IMR-90 (cell line): ENCODE measurements at regions not wholly inside any gene's neighbourhood (a gene's known extent, or its start where the extent isn't known, plus 50 kb on each side); places are given as distances from the start of the nearest gene placed in this dataset.

Experiments
- ATAC-seq: fragments of 200-7000 bp; cut with Tn5 transposase; 2 replicates; pipeline ENCODE4 v1.9.1; 2020; ENCODE audit warnings: low read depth, mild to moderate bottlenecking, moderate library complexity
- BruUV-seq: library from RNA; stranded (reverse); fragments of 400-500 nt; replicated peaks from 2 replicates; lab custom pipeline; 2021; lab: Mats Ljungman, UMichigan
- CTCF ChIA-PET: fragments of 300-600 bp; formaldehyde crosslinking; extraction: SDS; loops from one replicate; lab custom pipeline; 2021; ENCODE audit warnings: antibody characterized with exemption; lab: Yijun Ruan, JAX
- POLR2A ChIA-PET: fragments of 300-600 bp; sonication (Branson Sonifier 250); formaldehyde crosslinking; loops from one replicate; lab custom pipeline; 2022; ENCODE audit warnings: antibody characterized with exemption; ENCODE audit not compliant: unreplicated experiment; lab: Charles Lee
- DNase-seq: peaks from one replicate; pipeline ENCODE4 v3.0.0; 2013
- H2AFZ ChIP-seq: replicated peaks from 2 replicates; pipeline ENCODE3; 2013; ENCODE audit warnings: low read length, mild to moderate bottlenecking; ENCODE audit not compliant: poor library complexity
- H2AK5ac ChIP-seq: 2 replicates; pipeline ENCODE4 v1.6.1; 2013; ENCODE audit warnings: low read depth, low read length, inconsistent platforms
- H2AK9ac ChIP-seq: replicated peaks from 2 replicates; pipeline ENCODE3; 2013; ENCODE audit warnings: mild to moderate bottlenecking, low read depth, low read length, moderate library complexity; ENCODE audit not compliant: poor library complexity
- H2BK120ac ChIP-seq: 2 replicates; pipeline ENCODE4 v1.6.1; 2013; ENCODE audit warnings: low read depth, low read length, inconsistent platforms
- H2BK15ac ChIP-seq: 3 replicates; pipeline ENCODE4 v1.6.1; 2013; ENCODE audit warnings: low read depth, low read length, inconsistent platforms
- H2BK20ac ChIP-seq: 2 replicates; pipeline ENCODE4 v1.6.1; 2013; ENCODE audit warnings: low read depth, mild to moderate bottlenecking, inconsistent platforms, low read length, moderate library complexity
- H2BK5ac ChIP-seq: 2 replicates; pipeline ENCODE4 v1.6.1; 2013; ENCODE audit warnings: mild to moderate bottlenecking, low read depth, low read length, inconsistent platforms; ENCODE audit not compliant: poor library complexity, severe bottlenecking
- H3K14ac ChIP-seq: replicated peaks from 2 replicates; pipeline ENCODE4 v1.6.1; 2013; ENCODE audit warnings: low read depth, low read length, inconsistent platforms
- H3K18ac ChIP-seq: 2 replicates; pipeline ENCODE4 v1.6.1; 2013; ENCODE audit warnings: low read depth, low read length, control low read depth
- H3K23ac ChIP-seq: 2 replicates; pipeline ENCODE4 v1.6.1; 2013; ENCODE audit warnings: low read depth, low read length, inconsistent platforms
- H3K27ac ChIP-seq: 2 replicates; pipeline ENCODE4 v1.5.1; 2013; ENCODE audit warnings: mild to moderate bottlenecking, control low read depth, low read length; ENCODE audit not compliant: insufficient read depth
- H3K27me3 ChIP-seq: 2 replicates; pipeline ENCODE4 v1.6.1; 2013; ENCODE audit warnings: low read length; ENCODE audit not compliant: control insufficient read depth, insufficient read depth
- H3K36me3 ChIP-seq: 2 replicates; pipeline ENCODE4 v1.6.1; 2013; ENCODE audit warnings: low read length, mixed read lengths; ENCODE audit not compliant: control insufficient read depth, insufficient read depth
- H3K4ac ChIP-seq: 2 replicates; pipeline ENCODE4 v1.6.1; 2013; ENCODE audit warnings: low read depth, low read length, inconsistent platforms
- H3K4me1 ChIP-seq: 2 replicates; pipeline ENCODE4 v1.6.1; 2013; ENCODE audit warnings: low read length, mixed read lengths; ENCODE audit not compliant: control insufficient read depth, insufficient read depth
- H3K4me2 ChIP-seq: 2 replicates; pipeline ENCODE4 v1.6.1; 2013; ENCODE audit warnings: low read depth, mild to moderate bottlenecking, control low read depth, low read length, moderate library complexity
- H3K4me3 ChIP-seq: 2 replicates; pipeline ENCODE4 v1.5.1; 2013; ENCODE audit warnings: low read depth, mild to moderate bottlenecking, control low read depth, low read length, moderate library complexity; ENCODE audit not compliant: insufficient read depth
- H3K56ac ChIP-seq: 2 replicates; pipeline ENCODE4 v1.6.1; 2013; ENCODE audit warnings: low read length, inconsistent platforms; ENCODE audit not compliant: insufficient read depth; ENCODE audit errors: extremely low read depth
- H3K79me1 ChIP-seq, 2 experiments: 2 replicates each; pipeline ENCODE4 v1.6.1; 2013; ENCODE audit warnings: low read length in 2 of 2, inconsistent platforms in 1 of 2, low read depth in 1 of 2
- H3K9ac ChIP-seq: 2 replicates; pipeline ENCODE4 v1.6.1; 2013; ENCODE audit warnings: low read depth, low read length, control low read depth
- H3K9me1 ChIP-seq: 2 replicates; pipeline ENCODE4 v1.6.1; 2013; ENCODE audit warnings: low read length, inconsistent platforms; ENCODE audit not compliant: insufficient read depth
- H3K9me3 ChIP-seq: 2 replicates; pipeline ENCODE4 v1.6.1; 2013; ENCODE audit warnings: low read length; ENCODE audit not compliant: control insufficient read depth, insufficient read depth
- H4K20me1 ChIP-seq: 2 replicates; pipeline ENCODE4 v1.6.1; 2013; ENCODE audit warnings: low read length, inconsistent platforms; ENCODE audit not compliant: insufficient read depth
- H4K5ac ChIP-seq: 2 replicates; pipeline ENCODE4 v1.6.1; 2013; ENCODE audit warnings: mild to moderate bottlenecking, low read depth, low read length, control low read depth
- H4K8ac ChIP-seq, 2 experiments: 2 replicates each; pipeline ENCODE4 v1.6.1; 2013; ENCODE audit warnings: low read depth in 2 of 2, low read length in 2 of 2, control low read depth in 1 of 2, inconsistent platforms in 1 of 2
- H4K91ac ChIP-seq: 2 replicates; pipeline ENCODE4 v1.6.1; 2013; ENCODE audit warnings: low read depth, low read length, inconsistent platforms; ENCODE audit not compliant: insufficient read depth
- BHLHE40 ChIP-seq: fragments of 150-350 bp; IDR thresholded peaks from 2 replicates; pipeline ENCODE4 v1.6.1; 2016; ENCODE audit warnings: mild to moderate bottlenecking, low read depth, low read length
- CEBPB ChIP-seq: IDR thresholded peaks from 2 replicates; pipeline ENCODE4 v1.6.1; 2012; ENCODE audit warnings: low read depth, low read length, improper control_type of control experiment
- CHD1 ChIP-seq: IDR thresholded peaks from 2 replicates; pipeline ENCODE4 v1.6.1; 2012; ENCODE audit warnings: low read depth, low read length, improper control_type of control experiment
- ELK1 ChIP-seq: fragments of 150-350 bp; IDR thresholded peaks from 2 replicates; pipeline ENCODE4 v1.6.1; 2016; ENCODE audit warnings: low read depth, mild to moderate bottlenecking, low read length, moderate library complexity, borderline replicate concordance
- FOS ChIP-seq: fragments of 150-350 bp; IDR thresholded peaks from 2 replicates; pipeline ENCODE4 v1.6.1; 2016; ENCODE audit warnings: low read depth, low read length
- MAFK ChIP-seq: IDR thresholded peaks from 2 replicates; pipeline ENCODE4 v1.6.1; 2012; ENCODE audit warnings: low read depth, low read length, improper control_type of control experiment
- MAZ ChIP-seq: IDR thresholded peaks from 2 replicates; pipeline ENCODE4 v1.6.1; 2012; ENCODE audit warnings: low read depth, mild to moderate bottlenecking, low read length, improper control_type of control experiment, moderate library complexity, borderline replicate concordance
- MXI1 ChIP-seq: IDR thresholded peaks from 2 replicates; pipeline ENCODE4 v1.6.1; 2012; ENCODE audit warnings: low read depth, mild to moderate bottlenecking, low read length, moderate library complexity, borderline replicate concordance
- NFE2L2 ChIP-seq: fragments of 150-350 bp; IDR thresholded peaks from 2 replicates; pipeline ENCODE4 v1.6.1; 2016; ENCODE audit warnings: low read depth, mild to moderate bottlenecking, low read length
- POLR2A ChIP-seq: IDR thresholded peaks from 2 replicates; pipeline ENCODE4 v1.6.1; 2012; ENCODE audit warnings: mild to moderate bottlenecking, low read depth, low read length
- RAD21 ChIP-seq: IDR thresholded peaks from 2 replicates; pipeline ENCODE4 v1.6.1; 2012; ENCODE audit warnings: low read length, improper control_type of control experiment
- RCOR1 ChIP-seq: IDR thresholded peaks from 2 replicates; pipeline ENCODE4 v1.6.1; 2012; ENCODE audit warnings: mild to moderate bottlenecking, low read length, improper control_type of control experiment; ENCODE audit not compliant: insufficient replicate concordance
- SMC3 ChIP-seq: fragments of 150-350 bp; IDR thresholded peaks from 2 replicates; pipeline ENCODE4 v1.6.1; 2016; ENCODE audit warnings: low read depth, mild to moderate bottlenecking, antibody characterized with exemption, low read length, moderate library complexity
- USF2 ChIP-seq: fragments of 150-350 bp; IDR thresholded peaks from 2 replicates; pipeline ENCODE4 v1.6.1; 2017; ENCODE audit warnings: mild to moderate bottlenecking, antibody characterized with exemption, low read length, low read depth
- WGBS, 2 experiments: methylation state at CpG; one replicate each; pipeline versions ENCODE4 v1.1.5 to v1.1.7; 2013; ENCODE audit warnings: missing lambda C conversion rate in 2 of 2; ENCODE audit not compliant: insufficient read length in 1 of 2; ENCODE audit errors: extremely low coverage in 2 of 2; 5-methylcytosine and 5-hydroxymethylcytosine counted together
- dilution Hi-C: fragments of 300-500 bp; cut with HindIII; formaldehyde crosslinking; loops from one replicate; pipeline ENCODE4 v1.14.3; 2018; ENCODE audit warnings: low sequenced_read_pairs; ENCODE audit not compliant: unreplicated experiment
- in situ Hi-C: fragments of 300-500 bp; cut with MboI; formaldehyde crosslinking; loops from 3 replicates; pipeline ENCODE4 v1.14.3; 2019; ENCODE audit warnings: low sequenced_read_pairs, inconsistent platforms, mixed read lengths
- intact Hi-C: fragments of 100-400 bp; cut with micrococcal nuclease; formaldehyde crosslinking; loops from 2 replicates; pipeline ENCODE4 v1.10.0; 2022
- TF ChIP-seq, protein P1 (sequence below): conservative IDR thresholded peaks from 2 replicates; pipeline ENCODE4 v1.5.1; 2012; ENCODE audit warnings: mild to moderate bottlenecking, low read depth, low read length, improper control_type of control experiment

DNA sequence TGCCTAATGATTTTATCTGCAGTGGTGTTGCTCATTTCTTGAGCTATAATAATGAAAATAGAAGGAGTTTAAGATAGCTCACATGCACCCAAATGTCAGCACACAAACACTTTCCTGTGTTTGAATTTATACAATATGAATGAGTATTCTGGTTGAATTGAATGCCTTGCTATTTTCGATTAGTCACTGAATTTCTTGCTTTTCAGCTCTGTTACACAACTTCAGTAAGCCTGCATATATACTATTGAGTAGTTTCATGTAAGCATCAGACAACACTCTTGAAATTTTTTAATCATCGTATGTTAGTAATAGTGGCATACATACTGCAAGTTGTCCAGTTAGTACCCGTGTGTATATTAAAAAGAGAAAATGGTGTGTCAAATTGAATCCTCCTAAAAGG is 281.5 kb upstream of the GRIA1 start:
- no CpG with 5 or more reads among the region's 3 CpGs for WGBS, 2 experiments
- no TSS peak for BruUV-seq
- H2BK15ac ChIP-seq = no peak overlapping the region
- H3K27ac ChIP-seq = no peak overlapping the region
- intact Hi-C loops = no loop called here
- in situ Hi-C loops = no loop called here
- H2AK5ac ChIP-seq = no peak overlapping the region
- H2AFZ ChIP-seq = no peak overlapping the region
- H3K4me2 ChIP-seq = no peak overlapping the region
- H3K23ac ChIP-seq = no peak overlapping the region
- H4K5ac ChIP-seq = no peak overlapping the region
- no peaks in the 10 kb centered on the region for H4K20me1 ChIP-seq
- no peaks in the 10 kb centered on the region for H3K9me1 ChIP-seq
- no peak overlapping the region for H2BK120ac ChIP-seq
- no peak overlapping the region for H2BK20ac ChIP-seq
- H3K36me3 ChIP-seq = no peaks in the 10 kb centered on the region
- H3K56ac ChIP-seq = no peak overlapping the region
- DNase-seq = no peak
- no peak overlapping the region for H3K4ac ChIP-seq
- H2BK5ac ChIP-seq = no peak overlapping the region
- H4K91ac ChIP-seq = no peak overlapping the region
- ChIA-PET POLR2A (no interaction called here), CTCF (interaction anchor here (0.7 kb wide), 1 partner anchor 9 kb away, joined by 5 read pairs; no protein-coding TSS in a partner anchor)
- no peak overlapping the region for H3K14ac ChIP-seq
- H3K4me1 ChIP-seq = no peaks in the 10 kb centered on the region
- H3K79me1 ChIP-seq = no peaks in the 10 kb centered on the region
- no peak overlapping the region for H3K9ac ChIP-seq
- H3K27me3 ChIP-seq = no peaks in the 10 kb centered on the region
- TF ChIP-seq BHLHE40 (no peak), NFE2L2 (no peak), RAD21 (no peak), CHD1 (no peak), CEBPB (no peak), MAFK (no peak), ELK1 (no peak), FOS (no peak), RCOR1 (no peak), MAZ (no peak), SMC3 (no peak), POLR2A (no peak), MXI1 (no peak), USF2 (no peak)
- TF ChIP-seq, protein P1, sequence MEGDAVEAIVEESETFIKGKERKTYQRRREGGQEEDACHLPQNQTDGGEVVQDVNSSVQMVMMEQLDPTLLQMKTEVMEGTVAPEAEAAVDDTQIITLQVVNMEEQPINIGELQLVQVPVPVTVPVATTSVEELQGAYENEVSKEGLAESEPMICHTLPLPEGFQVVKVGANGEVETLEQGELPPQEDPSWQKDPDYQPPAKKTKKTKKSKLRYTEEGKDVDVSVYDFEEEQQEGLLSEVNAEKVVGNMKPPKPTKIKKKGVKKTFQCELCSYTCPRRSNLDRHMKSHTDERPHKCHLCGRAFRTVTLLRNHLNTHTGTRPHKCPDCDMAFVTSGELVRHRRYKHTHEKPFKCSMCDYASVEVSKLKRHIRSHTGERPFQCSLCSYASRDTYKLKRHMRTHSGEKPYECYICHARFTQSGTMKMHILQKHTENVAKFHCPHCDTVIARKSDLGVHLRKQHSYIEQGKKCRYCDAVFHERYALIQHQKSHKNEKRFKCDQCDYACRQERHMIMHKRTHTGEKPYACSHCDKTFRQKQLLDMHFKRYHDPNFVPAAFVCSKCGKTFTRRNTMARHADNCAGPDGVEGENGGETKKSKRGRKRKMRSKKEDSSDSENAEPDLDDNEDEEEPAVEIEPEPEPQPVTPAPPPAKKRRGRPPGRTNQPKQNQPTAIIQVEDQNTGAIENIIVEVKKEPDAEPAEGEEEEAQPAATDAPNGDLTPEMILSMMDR = no peak
- H3K4me3 ChIP-seq = no peak overlapping the region
- H3K18ac ChIP-seq = no peak overlapping the region
- dilution Hi-C loops = no loop called here
- peaks cover 5% of the 10 kb centered on the region for H3K9me3 ChIP-seq
- H2AK9ac ChIP-seq = no peak overlapping the region
- ATAC-seq = no peak
- H4K8ac ChIP-seq = no peak overlapping the region
